Lower leg skin (tissue), 4 donors: ENCODE measurements at regions not wholly inside any gene's neighbourhood (a gene's known extent, or its start where the extent isn't known, plus 50 kb on each side); places are given as distances from the start of the nearest gene placed in this dataset.

Experiments used
- DNase-seq, 2 donors: peaks; one replicate each; pipeline ENCODE4 v3.0.0-alpha.2; 2019; ENCODE audit warnings: low spot score in 2 of 2
- H3K4me3 ChIP-seq: fragments of 200-600 bp; sonication (generic); 2 replicates; pipeline ENCODE4 v1.5.1; 2017; ENCODE audit warnings: mild to moderate bottlenecking, low read depth; ENCODE audit not compliant: poor library complexity, severe bottlenecking
- POLR2A ChIP-seq, 2 donors: fragments of 450-650 bp; IDR thresholded peaks; one replicate each; pipeline ENCODE4 v1.6.1; 2016 to 2017; ENCODE audit warnings: antibody characterized with exemption in 2 of 2, mild to moderate bottlenecking in 1 of 2, moderate library complexity in 1 of 2
- WGBS, 2 donors: methylation state at CpG; one replicate each; pipeline ENCODE4 v1.1.5; 2018; 5-methylcytosine and 5-hydroxymethylcytosine counted together
- intact Hi-C: fragments of 100-400 bp; cut with DNase I; formaldehyde crosslinking; loops from one replicate; pipeline ENCODE4 v1.15.0; 2023; ENCODE audit warnings: low total_unique reads
- TF ChIP-seq, protein P1 (sequence below), 3 donors: fragments of 450-650 bp; IDR thresholded peaks; one replicate each; pipeline ENCODE4 v1.5.1; 2016; ENCODE audit warnings: antibody characterized with exemption in 3 of 3, mild to moderate bottlenecking in 3 of 3, moderate library complexity in 2 of 3

DNA sequence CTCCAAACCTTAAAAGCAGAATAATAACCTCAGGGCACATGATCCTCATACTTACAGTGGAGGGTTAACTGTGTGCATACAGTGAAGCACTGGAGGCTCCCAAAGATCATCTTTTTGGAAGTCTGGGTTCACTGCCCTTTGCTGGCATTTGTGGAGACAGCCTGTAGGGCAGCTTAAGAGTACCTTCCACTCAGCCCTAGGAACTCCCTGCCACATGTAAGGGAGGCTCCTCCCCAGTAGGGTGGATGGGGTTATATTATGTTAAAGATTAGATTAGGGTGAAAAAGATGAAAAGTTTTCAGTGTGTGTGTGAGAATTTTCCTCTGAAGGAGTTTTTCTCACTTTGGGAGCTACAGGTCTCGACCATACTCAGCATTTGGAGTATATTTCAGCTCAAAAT lies 388.4 kb downstream of the RAB28 start:
- no peak overlapping the region for H3K4me3 ChIP-seq
- no peak for DNase-seq
- intact Hi-C loops, result no loop called here
- WGBS, 2 donors, result 84 to 94% methylated on average over 1 of the region's 1 CpG
- TF ChIP-seq POLR2A (IDR thresholded peaks at IDR 0.05), result no peak
- TF ChIP-seq, protein P1, sequence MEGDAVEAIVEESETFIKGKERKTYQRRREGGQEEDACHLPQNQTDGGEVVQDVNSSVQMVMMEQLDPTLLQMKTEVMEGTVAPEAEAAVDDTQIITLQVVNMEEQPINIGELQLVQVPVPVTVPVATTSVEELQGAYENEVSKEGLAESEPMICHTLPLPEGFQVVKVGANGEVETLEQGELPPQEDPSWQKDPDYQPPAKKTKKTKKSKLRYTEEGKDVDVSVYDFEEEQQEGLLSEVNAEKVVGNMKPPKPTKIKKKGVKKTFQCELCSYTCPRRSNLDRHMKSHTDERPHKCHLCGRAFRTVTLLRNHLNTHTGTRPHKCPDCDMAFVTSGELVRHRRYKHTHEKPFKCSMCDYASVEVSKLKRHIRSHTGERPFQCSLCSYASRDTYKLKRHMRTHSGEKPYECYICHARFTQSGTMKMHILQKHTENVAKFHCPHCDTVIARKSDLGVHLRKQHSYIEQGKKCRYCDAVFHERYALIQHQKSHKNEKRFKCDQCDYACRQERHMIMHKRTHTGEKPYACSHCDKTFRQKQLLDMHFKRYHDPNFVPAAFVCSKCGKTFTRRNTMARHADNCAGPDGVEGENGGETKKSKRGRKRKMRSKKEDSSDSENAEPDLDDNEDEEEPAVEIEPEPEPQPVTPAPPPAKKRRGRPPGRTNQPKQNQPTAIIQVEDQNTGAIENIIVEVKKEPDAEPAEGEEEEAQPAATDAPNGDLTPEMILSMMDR (IDR thresholded peaks at IDR 0.05), result no peak

DNA sequence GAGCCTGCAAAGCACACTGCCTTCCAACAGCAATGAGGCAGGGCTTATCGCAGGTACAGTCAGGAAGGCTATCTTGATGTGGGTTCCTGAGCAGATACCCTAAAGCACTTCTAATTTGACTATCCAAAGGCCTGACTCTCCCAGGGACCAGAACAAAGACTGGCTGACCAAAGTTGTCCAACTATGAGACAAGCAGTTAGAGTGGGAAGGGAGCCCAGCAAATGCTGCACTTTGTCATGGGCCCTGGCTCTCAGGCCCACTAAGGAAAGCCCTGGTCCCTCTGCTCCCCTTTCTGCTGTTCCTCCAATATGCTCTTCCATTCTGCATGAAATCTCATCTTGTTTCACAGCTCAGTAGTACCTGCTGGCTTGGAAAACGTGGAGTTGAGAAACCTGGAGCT lies 391.0 kb downstream of the RAB28 start:
- no peak for DNase-seq
- WGBS, 2 donors, result 72 to 78% methylated on average over 2 of the region's 2 CpGs
- H3K4me3 ChIP-seq, result no peak overlapping the region
- TF ChIP-seq POLR2A (IDR thresholded peaks at IDR 0.05), result no peak
- TF ChIP-seq, protein P1 (IDR thresholded peaks at IDR 0.05), result no peak
- intact Hi-C loops, result no loop called here

DNA sequence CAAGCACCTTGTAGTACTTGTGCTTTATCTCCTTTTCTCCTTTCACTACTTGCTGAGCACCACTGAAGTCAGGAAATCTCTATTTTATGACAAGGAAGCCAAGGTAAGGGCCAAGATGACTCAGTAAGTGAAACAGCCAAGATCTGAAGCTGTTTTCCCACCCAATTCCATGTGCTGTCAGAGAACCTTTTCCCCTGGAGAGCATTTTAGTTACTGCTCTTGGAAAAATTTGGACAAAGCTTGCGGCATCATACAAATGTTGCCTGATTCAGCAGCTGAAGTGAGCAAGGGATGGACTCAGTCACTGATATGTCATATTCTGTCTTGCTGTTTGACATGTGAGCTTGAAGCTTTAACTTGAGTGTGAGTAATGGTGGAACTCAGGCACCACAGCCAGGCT lies 391.4 kb downstream of the RAB28 start:
- intact Hi-C loops, result no loop called here
- peak in 1 of 2 donors; percentile 29 for DNase-seq
- TF ChIP-seq, protein P1 (IDR thresholded peaks at IDR 0.05), result no peak
- TF ChIP-seq POLR2A (IDR thresholded peaks at IDR 0.05), result no peak
- 35 to 59% methylated on average over 1 of the region's 1 CpG for WGBS, 2 donors
- no peak overlapping the region for H3K4me3 ChIP-seq

DNA sequence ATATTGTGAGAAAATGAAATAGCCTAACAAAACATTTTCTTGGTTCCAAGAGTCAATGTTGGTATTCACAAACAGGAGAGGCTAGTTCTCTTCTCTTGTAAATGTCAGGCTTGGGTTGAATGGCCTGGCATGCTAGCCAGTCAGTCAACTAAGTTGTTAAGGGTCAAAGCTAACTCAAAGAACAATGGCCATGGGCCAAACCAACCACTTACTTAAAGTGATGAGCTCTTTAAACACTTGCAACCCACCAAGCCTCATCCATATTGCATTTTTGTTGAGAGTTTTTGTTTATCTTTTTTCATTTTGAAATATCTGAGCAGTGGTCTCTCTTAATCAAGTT lies 394.5 kb downstream of the RAB28 start:
- DNase-seq, result no peak
- no peak overlapping the region for H3K4me3 ChIP-seq
- no peak for TF ChIP-seq POLR2A (IDR thresholded peaks at IDR 0.05)
- TF ChIP-seq, protein P1 (IDR thresholded peaks at IDR 0.05), result no peak
- intact Hi-C loops, result no loop called here

DNA sequence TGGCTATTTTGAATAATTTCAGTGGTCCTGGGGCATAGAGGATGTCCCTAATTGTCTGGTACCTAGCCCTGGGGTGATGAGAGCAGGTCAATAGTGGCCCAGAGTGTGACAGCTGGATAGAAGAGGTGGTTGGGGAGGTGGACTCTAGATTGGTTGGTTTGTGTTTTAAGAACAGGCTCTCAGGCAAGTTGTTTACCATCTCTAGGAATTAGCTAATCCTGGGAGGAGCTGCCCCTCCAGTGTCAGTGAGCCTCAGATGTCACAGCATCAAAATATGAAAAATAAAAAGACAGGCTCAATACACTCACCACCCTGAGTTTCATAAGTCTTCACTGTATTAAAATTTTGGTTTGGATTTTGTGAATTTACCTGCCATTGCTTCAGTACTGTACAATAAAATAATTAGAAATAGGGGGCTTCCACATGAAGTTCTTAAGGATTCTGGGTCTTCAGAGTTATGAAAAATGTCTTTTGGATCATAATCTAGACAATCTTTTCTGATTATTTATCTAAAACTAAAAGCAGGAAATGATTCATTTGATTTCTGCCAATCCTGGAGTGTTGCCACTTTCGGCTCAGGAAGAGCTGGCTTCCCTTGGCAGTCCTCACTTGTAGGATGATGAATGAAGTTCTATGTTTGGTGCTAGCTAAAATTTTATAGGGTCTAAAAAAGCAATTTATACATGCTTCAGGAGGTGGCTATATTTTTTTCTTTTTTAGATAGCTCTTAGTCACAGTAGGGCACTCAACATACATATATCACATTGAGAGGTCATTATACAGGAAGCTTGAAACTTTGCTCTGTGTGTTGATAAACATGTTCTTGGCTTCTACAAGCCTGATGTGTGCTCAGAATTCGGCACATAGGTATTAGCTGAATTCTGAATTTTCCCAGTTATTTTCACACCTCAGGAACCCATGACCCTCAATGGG lies 395.1 kb downstream of the RAB28 start:
- no peak overlapping the region for H3K4me3 ChIP-seq
- intact Hi-C loops, result no loop called here
- no peak for DNase-seq
- WGBS, 2 donors, result 20 to 23% methylated on average over 2 of the region's 2 CpGs
- no peak for TF ChIP-seq POLR2A (IDR thresholded peaks at IDR 0.05)
- TF ChIP-seq, protein P1 (IDR thresholded peaks at IDR 0.05), result no peak

DNA sequence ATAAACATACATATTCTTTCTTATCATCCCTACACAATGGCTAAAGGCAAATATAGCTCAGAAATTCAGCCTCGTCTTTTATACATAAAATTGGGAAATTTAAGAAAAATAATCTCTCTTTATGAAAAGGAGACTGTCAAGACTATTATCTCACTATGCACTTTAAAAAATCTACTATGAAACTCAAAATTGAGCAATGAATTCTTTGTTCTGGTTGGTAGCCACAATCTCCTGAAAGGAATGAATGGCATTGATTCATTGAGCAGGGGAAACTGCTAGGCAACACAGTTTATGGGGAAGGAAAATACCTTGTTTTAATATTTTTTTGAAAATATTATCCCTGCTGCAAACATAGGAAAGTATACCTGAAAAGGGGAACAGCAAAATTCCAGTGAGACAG lies 397.1 kb downstream of the RAB28 start:
- DNase-seq, result no peak
- no peak overlapping the region for H3K4me3 ChIP-seq
- WGBS, 2 donors, result 74 to 92% methylated on average over 1 of the region's 1 CpG
- intact Hi-C loops, result no loop called here
- no peak for TF ChIP-seq POLR2A (IDR thresholded peaks at IDR 0.05)
- TF ChIP-seq, protein P1 (IDR thresholded peaks at IDR 0.05), result no peak
